Lower leg skin (tissue), 4 donors: ENCODE measurements at regions not wholly inside any gene's neighbourhood (a gene's known extent, or its start where the extent isn't known, plus 50 kb on each side); places are given as distances from the start of the nearest gene placed in this dataset.
"Not testable (repeated sequence)": the region's sequence is repeated elsewhere in the genome, so short reads cannot be mapped to it uniquely, and the experiment has no call there.

Experiments
- DNase-seq, 2 donors: peaks; one replicate each; pipeline ENCODE4 v3.0.0-alpha.2; 2019; ENCODE audit warnings: low spot score in 2 of 2
- H3K4me3 ChIP-seq: fragments of 200-600 bp; sonication (generic); 2 replicates; pipeline ENCODE4 v1.5.1; 2017; ENCODE audit warnings: mild to moderate bottlenecking, low read depth; ENCODE audit not compliant: poor library complexity, severe bottlenecking
- CTCF ChIP-seq, 3 donors: fragments of 450-650 bp; IDR thresholded peaks; one replicate each; pipeline ENCODE4 v1.5.1; 2016; ENCODE audit warnings: antibody characterized with exemption in 3 of 3, mild to moderate bottlenecking in 3 of 3, moderate library complexity in 2 of 3
- POLR2A ChIP-seq, 2 donors: fragments of 450-650 bp; IDR thresholded peaks; one replicate each; pipeline ENCODE4 v1.6.1; 2016 to 2017; ENCODE audit warnings: antibody characterized with exemption in 2 of 2, mild to moderate bottlenecking in 1 of 2, moderate library complexity in 1 of 2
- WGBS, 2 donors: methylation state at CpG; one replicate each; pipeline ENCODE4 v1.1.5; 2018; 5-methylcytosine and 5-hydroxymethylcytosine counted together
- intact Hi-C: fragments of 100-400 bp; cut with DNase I; formaldehyde crosslinking; loops from one replicate; pipeline ENCODE4 v1.15.0; 2023; ENCODE audit warnings: low total_unique reads

- no peak overlapping the region for H3K4me3 ChIP-seq
- no peak for TF ChIP-seq POLR2A (IDR thresholded peaks at IDR 0.05)
- no peak for TF ChIP-seq CTCF (IDR thresholded peaks at IDR 0.05)
- intact Hi-C loops: no loop called here
- DNase-seq: no peak
- WGBS, 2 donors: 83 to 86% methylated on average over 3 of the region's 3 CpGs
Measured at GRCh38 chr18:39241534-39241933, 1675.9 kb upstream of the CELF4 start.

GRCh38 chr18:39238981-39239660 is 1673.5 kb upstream of the CELF4 start:
- TF ChIP-seq CTCF (IDR thresholded peaks at IDR 0.05): no peak
- TF ChIP-seq POLR2A (IDR thresholded peaks at IDR 0.05): no peak
- no peak for DNase-seq
- no peak overlapping the region for H3K4me3 ChIP-seq
- intact Hi-C loops: no loop called here
- 30 to 44% methylated on average over 5 of the region's 5 CpGs for WGBS, 2 donors

- TF ChIP-seq POLR2A (IDR thresholded peaks at IDR 0.05): no peak
- DNase-seq: no peak
- intact Hi-C loops: no loop called here
- WGBS, 2 donors: 90% methylated on average over 18 to 19 of the region's 19 CpGs
- no peak overlapping the region for H3K4me3 ChIP-seq
Measured at GRCh38 chr18:39235118-39235719, 1669.6 kb upstream of the CELF4 start.

- TF ChIP-seq CTCF (IDR thresholded peaks at IDR 0.05): no peak
- no peak for TF ChIP-seq POLR2A (IDR thresholded peaks at IDR 0.05)
Measured at GRCh38 chr18:39232937-39233336, 1667.3 kb upstream of the CELF4 start.

GRCh38 chr18:39232490-39232889 is 1666.9 kb upstream of the CELF4 start:
- H3K4me3 ChIP-seq: no peak overlapping the region
- TF ChIP-seq POLR2A (IDR thresholded peaks at IDR 0.05) (no peak), CTCF (IDR thresholded peaks at IDR 0.05) (no peak)
- intact Hi-C loops: no loop called here
- 53 to 58% methylated on average over 2 of the region's 2 CpGs for WGBS, 2 donors
- DNase-seq: no peak

More at GRCh38 chr18:39232937-39233336, 1667.3 kb upstream of the CELF4 start:
- WGBS, 2 donors: 88 to 93% methylated on average over 8 of the region's 8 CpGs
- no peak for DNase-seq
- intact Hi-C loops: no loop called here
- H3K4me3 ChIP-seq: no peak overlapping the region

- WGBS, 2 donors: 79 to 84% methylated on average over 5 of the region's 5 CpGs
- TF ChIP-seq POLR2A (IDR thresholded peaks at IDR 0.05): no peak
- TF ChIP-seq CTCF (IDR thresholded peaks at IDR 0.05): no peak
- intact Hi-C loops: no loop called here
- no peak overlapping the region for H3K4me3 ChIP-seq
- DNase-seq: no peak
Measured at GRCh38 chr18:39230086-39230803, 1664.6 kb upstream of the CELF4 start.

- DNase-seq, H3K4me3 ChIP-seq, intact Hi-C loops: not testable (repeated sequence)
- 97% methylated on average over 2 of the region's 2 CpGs for WGBS, 2 donors
Measured at GRCh38 chr18:39227769-39228168, 1662.2 kb upstream of the CELF4 start.
